Inferior parietal cortex (tissue), 1 donor: ENCODE measurements at regions not wholly inside any gene's neighbourhood (a gene's known extent, or its start where the extent isn't known, plus 50 kb on each side); places are given as distances from the start of the nearest gene placed in this dataset.
A peak's percentile ranks its signal among the peaks of the same experiment; 100 is the strongest.

Experiments used
- DNase-seq: peaks from one replicate; pipeline ENCODE4 v3.0.0-alpha.2; 2016; ENCODE audit errors: extremely low spot score

DNA sequence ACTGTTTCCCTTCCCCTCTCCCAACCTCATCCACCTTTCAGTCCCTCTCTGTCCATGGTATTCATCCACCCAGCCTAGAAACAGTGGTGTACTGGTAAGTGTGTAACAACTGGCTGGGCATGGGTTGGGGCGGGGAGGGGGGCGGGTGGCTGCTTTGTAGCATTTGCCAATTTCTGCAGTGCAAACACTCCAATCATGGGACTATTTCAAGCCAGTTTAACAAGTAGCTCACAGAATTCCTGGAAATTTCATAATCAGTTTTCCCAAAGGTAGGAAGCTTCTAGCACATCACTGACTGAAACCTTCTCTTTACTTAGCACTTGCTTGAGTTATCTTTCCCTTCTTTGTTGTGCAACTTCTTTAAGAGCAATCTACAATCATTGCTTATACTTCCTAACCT lies 100.8 kb upstream of the WASF3 start:
- no peak for DNase-seq

DNA sequence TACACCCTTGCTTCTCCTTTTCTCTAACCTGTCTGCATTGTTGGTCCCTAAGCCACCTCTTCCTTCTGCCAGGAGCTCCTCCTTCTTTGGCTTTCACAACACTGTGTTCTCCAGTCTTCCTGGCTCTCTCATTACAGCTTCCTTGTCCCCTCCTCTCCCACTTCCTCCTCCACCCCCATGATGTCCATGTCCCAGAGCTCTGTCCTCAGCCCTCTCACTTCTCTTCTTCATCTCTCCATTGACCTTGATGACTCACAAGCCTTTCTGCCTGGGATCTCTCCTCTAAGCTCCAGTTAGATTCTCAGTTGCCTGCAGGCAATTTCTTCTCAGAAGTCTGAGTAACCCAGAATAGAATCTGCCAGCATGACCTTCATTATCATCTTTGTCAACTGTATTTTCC lies 100.3 kb upstream of the WASF3 start:
- no peak for DNase-seq

DNA sequence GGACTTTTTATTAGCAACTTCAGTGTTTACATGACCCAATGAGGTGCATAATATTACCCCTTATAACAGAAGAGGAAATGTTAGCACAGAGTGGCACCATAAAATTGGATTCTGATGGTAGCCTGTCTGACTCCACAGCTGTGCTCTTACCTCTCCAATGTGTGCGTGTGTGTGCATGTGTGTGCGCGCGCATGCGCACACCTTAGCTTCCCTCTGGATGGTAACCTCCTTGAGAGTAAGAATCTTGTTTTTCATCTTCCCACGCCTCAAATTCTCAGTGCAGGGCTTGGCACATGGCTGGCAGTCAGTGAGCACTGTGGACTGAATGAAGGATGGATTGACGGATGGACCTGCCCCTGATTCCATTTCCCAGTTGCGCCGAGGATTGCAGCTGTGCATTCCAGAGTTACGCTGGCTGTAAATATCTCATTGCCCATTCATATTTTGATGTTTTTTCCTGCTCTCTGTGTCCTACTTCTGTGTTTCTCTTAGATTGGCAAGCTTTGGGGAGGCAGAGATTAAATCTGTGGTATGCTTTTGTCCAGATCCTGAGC lies 99.2 kb upstream of the WASF3 start:
- no peak for DNase-seq

DNA sequence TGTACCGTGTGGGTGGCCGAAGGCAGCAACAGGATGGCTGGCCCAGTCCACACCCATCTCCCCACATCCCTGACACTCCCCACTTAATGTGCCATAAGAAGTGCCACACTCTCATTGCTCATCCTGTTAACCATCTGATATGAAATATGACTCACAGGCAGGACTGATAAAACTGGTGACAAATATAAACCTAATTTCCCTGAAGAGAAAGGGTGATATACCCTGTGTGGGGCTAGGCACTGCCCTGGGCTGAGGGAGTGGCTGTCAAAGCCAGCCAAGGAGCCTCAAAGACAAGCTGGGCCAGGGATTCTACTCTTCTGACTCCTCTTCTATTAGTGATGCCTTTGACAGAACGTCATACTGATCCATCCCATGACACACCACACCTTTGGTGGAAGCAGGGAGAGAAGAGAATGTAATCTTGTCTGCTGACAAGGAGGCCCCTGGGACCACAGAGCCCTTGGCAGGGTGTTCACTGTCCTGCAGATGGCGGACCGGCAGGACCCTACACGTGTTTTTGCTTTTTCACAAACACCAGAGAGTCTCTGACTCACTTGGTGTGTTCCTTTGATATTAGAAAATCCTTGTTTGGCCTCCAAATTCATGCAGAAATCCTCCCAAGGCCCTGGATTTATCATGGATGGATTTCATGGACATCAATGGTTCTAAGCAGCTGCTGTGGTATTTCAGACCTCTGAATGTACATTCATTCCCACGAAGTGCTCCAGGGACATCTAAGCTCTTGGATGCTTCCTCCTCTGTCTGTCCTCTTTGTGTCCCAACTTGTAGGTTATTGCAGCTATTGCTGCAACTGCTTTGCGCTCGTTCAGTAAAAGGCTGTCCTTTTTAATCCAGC lies 98.0 kb upstream of the WASF3 start:
- DNase-seq = no peak

DNA sequence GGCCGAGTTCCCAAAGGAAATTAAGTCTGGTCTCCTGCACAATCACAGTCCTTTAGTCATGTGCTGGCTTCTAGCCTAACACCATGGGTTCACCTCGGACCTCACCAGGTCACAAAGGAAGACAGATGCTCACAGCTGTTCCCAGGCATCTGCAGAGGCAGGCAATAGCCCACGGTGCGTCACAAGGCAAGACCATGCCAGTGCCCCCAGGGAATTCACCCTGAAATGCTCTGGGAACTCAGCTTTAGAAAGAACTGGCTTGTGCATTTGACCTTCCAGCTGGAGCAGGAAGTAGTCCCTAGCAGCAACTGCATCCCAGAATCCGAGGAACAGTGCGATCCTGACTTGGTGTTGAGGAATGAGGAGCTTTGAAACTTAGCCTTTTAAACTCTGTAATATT lies 96.8 kb upstream of the WASF3 start:
- no peak for DNase-seq

DNA sequence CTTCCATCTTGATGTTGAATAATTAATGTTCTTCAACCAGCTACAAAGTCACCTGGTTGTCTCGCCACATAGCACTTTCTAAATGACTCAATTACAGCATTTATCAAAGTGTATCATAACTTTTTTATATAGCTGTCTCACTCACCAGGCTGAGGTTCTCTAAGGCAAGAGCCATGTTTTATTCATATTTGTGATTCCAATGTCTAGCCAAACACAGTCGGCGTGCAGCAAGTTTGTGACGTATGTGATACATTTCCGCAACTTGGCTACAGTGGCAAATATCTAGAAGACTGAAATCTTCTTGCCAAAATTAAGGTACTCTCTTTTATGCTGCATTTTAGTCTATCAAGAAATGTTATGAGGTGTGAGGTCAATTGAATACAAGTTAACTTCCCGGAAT lies 94.2 kb upstream of the WASF3 start:
- DNase-seq = no peak

DNA sequence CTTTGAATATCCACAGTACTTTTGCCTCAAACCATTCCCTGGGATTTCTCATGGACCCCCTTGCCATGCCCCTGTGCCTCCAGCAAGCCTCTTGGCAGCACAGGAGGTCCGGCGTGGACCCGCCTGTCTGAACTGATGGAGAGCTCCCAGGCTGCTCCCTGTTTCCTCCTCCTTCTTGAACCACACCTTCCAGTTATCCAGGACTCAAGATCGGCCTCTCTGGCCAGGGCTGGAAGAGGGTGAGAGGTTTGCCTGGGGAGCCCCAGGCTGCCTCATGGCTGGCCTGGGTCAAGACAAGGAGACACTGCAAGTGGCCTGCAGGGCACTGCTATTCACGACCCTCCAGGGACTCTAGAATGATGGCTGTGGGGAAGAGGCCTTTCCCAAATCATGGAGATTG lies 93.6 kb upstream of the WASF3 start:
- no peak for DNase-seq

DNA sequence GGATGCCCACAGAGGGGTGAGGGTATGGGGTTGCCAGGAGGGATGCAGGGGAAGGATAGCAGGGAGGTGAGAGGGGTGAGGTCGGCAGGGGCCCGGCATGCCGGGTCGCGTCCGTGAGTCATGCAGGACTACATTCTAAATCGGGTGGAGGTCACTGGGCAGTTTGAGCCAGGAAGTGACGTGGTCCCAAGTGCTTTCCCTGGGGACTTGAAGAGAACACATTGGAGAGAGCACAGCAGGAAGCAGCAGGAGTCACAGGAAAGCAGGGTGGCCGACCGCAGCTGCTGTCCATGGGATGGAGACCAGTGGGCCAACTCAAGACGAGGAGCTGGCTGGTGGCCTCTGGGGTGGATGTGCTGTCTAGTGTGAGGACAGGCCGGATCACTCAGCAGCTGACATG lies 92.0 kb upstream of the WASF3 start:
- DNase-seq = no peak

DNA sequence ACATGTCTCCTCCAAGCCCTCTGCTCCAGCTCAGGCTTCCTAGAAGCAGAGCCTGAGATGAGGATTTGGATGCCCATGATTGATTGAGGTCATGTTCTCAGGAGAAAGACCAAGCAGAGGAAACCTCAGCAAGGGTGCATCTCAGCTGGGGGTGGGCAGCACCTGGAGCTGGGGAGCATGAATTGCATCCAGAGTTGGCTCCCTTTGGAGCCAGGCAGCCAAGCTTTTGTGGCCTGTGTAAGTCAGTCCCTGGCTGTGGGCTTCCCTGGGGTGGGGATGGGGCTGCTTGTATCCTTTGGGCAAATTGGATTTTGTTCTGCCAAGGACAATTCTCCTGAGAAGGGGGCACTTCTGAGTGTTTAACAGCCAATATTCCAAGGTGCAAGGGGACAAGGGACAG lies 91.5 kb upstream of the WASF3 start:
- DNase-seq = no peak

DNA sequence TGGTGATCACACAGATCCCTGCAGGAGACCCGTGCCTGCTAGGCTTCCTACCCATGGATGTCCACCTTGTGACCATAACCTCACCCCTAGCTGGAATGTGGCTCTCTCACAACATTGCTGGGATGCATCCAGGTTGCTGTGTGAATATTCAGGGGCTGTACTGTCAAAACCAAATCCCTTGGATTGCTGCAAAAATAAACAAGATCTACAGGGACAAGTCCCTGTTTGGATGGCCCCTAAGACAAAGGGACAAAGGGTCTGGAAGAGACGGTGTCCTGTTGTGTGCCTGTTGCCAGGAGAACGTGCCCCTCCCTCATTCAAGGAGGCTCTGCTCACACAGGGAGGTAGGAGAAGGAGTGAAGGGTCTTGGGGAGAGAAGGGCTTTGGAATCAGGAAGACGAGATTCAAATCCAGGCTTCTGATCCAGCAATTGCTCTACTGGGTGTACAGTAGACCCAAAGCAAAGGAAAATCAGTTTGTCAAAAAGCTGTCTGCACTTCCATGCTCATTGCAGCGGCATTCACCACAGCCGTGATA lies 89.2 kb upstream of the WASF3 start:
- no peak for DNase-seq

DNA sequence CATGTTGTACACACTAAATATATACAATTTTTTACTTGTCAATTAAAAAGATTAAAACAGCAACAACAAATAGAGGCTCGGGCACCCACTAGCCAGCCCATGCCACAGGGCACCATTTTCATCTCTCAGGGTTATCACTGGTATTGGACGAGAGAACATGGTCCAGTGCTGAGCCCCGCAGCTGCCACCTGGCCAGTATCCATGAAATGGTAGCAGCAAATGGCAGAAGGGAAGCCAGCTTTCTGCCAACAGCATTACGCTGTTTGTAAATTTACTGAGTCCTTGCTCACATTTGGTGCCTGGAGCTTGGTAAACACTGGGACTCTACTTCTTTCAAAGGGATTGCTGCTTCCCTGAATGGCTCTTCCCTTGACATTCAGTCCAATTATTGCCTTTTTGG lies 87.9 kb upstream of the WASF3 start:
- no peak for DNase-seq

DNA sequence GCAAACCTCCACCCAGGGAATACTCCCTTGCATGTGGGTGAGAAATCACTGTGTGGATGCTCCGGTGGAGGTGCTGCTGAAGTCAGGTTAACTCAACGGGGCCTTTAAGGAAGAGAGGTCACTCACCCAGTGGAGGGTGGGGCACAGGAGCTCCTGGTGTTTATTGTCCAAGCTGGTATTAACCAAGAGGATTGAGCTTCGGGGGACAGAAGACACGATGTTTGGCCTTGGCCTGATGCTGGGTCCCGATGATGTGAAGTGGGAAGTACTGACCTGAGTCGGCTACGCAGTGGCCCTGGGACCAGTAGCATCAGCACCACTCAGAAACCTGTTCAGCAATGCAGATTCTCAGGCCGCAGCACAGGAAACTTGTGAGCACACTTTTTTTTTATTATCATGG lies 85.7 kb upstream of the WASF3 start:
- no peak for DNase-seq

DNA sequence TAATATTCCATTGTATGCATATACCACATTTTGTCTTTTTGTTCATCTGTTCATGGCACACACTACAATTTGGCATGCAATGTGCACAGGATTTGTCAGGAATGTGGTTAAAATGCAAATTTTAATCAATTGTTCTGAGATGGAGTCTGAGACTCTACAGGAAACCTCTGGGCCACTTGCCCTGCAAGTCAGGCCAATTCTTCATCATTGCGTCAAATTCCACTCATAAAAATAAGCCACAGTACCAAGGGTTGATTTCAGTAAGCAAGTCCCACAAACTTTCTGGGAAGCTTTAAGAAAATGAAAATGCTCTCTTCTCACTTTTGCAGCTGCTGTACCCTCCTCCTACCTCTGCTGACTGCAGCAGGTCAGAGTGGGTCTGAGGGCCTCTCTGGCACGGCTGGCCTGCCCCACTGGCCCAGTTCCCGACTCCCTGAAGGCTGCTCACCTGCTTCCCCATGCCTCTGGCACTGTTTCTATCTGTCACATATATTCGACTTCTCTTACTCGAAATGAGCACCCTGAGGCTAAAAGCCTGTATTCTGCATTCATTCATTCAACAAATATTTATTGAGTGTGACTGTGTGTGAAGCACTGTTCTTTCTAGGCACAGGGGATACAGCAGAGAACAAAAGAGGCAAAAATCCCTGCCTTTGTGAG lies 83.8 kb upstream of the WASF3 start:
- DNase-seq = no peak

DNA sequence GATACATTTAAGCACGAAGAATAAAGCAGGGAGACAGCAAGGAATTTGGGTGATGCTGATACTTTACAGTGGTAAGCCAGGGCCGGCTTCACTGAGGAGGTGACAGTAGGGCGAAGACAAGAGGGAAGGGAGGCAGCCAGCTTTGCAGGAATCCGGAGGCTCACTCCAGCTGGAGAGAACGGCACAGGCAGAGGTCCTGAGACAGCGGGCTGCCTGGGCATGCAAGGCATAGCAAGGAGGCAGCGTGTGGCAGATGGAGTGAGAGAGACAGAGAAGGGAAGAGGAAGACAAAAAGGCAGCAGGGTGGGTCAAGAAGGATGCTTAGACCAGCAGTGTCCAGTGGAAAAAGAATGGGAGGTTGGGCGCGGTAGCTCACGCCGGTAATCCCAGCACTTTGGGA lies 83.2 kb upstream of the WASF3 start:
- no peak for DNase-seq

DNA sequence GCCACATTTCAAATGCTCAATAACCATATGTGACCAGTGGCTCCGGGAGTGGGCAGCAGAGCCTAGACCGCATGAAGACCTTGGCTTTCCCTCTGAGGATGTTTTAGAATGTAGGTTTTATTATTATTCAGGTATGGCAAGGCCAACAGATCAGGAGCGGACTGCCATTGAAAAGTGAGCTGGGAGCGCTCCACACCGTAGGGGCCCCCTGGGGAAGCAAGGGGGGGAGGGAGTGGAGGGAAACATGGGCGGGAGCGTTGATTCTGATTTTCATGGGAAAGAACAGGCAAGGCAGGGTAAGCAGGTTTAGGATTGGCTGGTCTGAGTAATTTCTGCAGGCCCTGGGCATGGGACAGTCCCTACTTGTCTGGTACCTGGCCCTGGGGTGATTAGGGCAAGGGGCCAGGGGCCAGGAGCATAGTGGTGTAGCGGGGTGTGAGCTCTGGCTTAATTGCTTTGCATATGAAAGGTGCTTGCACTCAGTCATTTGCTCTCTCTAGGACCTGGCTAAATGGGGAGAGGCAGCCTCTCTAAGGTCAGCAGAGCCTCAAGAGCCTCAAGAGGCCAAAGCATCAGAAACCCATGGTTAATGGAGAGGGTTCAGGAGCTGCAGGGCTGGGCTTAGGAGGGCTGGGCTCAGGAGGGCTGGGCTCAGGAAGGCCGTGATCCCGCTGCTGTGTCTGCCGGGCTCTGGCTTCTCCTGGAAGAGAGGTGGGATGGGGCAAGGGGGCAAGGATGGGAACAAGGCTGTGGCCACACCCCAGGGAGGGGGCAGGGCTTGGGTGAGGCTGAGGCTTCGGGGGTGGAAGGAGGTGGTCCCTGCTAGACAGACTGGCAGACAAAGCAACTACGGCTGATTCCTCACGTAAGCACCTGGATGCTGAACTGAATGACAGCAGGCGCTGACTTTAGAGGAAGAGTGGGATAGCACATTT lies 82.0 kb upstream of the WASF3 start:
- DNase-seq = no peak

DNA sequence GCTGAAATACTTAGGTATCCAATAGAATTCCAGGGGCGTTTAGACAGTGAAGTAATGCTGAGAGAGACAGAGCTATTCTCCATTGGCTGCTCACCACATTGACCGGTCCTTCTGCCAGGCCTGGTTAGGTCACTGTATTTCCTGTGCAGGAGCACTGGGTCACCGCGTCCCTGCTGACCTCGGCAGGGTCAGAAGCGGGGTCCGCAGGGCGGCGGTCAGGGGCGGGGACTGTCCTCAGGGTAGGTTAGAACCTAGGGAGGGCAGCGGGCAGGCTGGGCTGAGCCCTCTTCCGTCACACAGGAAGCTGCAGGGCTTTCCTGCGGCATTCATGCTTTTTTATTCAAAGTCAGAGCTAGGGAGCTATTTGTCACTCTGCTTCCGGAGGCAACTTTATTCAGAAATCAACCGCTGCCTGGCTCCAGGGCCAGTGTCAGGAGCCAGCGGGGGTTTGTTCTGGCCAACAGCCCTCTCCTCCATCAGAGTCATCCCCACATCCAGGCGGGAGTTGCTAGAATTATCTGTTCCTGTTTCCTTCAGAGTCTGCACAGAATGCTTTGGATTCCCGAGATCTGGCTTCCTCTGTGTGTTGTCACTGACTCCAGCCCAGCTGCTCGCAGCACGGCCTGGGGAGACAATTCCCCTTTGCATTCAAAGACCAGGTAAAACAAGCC lies 81.2 kb upstream of the WASF3 start:
- DNase-seq = no peak

DNA sequence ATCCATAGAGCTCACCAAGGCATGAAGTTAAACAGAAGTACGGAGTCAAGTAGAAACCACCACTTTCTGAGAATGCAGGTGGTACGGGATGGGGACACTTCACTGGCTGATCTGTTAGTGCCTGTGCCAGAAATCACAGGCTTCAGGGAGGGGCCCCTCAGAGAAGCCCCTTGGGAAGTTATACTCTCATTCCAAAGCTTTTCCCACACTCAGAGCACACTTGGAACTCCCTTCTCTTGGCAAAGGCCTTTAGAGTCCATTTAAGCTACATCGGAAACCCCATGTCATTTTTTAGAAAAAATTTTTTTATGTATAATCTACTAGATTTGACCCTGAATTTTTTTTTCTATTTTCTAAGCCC lies 80.7 kb upstream of the WASF3 start:
- DNase-seq = no peak

DNA sequence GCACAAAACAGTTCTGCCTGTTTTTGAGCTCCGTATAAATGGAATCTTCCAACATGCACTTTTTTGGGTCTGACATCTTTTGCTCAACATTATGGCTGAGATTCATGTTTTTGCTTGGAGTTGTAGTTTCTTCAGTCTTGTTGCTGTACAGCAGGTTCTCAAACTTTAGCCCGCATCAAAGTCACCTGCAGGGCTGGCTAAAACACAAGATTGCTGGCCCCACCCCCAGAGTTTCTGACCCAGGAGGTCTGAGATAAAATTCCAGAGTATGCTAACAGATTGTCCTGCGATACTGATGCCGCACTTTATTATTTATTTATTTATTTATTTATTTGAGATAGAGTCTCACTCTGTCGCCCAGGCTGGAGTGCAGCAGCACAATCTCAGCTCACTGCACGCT lies 79.8 kb upstream of the WASF3 start:
- DNase-seq = no peak

DNA sequence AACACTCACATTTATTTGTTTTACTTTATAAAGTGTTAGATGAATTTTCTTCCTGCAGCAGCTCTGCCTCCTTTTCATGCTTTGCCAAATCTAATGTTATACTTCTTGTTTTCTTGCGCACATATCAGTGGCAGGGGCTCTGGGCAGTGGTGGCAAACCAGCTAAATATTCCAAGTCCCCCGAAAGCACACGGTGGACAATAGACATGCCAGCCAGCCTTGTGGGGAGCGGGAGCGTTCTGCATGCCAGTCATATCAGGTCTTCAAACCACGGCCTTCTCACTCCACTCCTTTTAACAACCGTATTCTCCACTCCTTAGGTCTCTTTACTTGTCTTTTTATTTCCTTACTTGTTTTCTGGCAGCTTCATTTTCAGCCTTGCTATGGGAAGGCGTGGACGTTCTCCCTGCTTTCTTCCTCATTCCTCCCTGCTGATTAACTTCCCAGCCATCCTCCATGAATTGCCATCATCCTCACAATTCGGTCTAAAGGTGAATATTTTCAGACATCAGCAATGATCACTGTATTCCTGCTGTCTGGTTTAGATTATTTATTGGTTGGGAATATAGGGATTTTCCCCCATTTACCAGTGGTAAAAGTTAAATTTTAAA lies 77.1 kb upstream of the WASF3 start:
- DNase-seq = no peak

DNA sequence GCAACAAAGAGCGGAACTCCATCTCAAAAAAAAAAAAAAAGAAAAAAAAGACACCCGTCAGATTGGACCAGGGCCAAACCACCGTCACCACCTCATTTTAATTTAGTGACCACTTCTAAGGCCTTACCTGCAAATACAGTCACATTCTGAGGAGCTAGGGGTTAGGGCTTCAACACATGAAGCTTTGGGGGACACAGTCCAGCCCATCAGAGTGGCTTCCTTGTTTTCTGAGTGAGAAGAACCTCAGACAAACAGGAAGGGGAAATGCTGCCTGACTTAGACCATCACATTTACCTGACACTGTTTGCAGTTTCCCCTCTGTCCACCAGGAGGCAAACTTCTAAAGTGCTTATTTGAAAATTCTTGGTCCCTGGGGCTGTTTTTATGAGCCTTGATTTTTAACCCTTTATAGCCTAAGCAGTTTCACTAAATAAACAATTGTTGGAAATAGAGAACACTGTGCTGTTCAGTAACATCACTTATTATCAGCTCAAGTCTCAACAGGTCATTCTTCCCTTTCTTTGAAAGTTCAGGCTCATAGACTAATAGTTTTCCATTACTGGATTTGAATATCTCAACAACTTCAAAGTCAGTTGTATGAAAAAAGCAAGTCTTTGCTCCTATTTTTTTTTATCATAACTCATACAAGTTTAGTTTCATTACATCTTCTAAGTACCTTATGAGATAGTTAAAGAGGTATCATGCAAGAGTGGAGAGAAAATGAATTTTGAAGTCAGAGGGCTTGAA lies 74.9 kb upstream of the WASF3 start:
- peak; percentile 80 for DNase-seq
